Heart left ventricle (tissue), 16 donors: ENCODE measurements at regions not wholly inside any gene's neighbourhood (a gene's known extent, or its start where the extent isn't known, plus 50 kb on each side); places are given as distances from the start of the nearest gene placed in this dataset.
"Not testable (repeated sequence)": the region's sequence is repeated elsewhere in the genome, so short reads cannot be mapped to it uniquely, and the experiment has no call there.

Source experiments
- ATAC-seq, 4 donors: fragments of 200-7000 bp; cut with Tn5 transposase; one replicate each; pipeline ENCODE4 v1.9.1; 2020 to 2022; ENCODE audit warnings: moderate library complexity in 4 of 4, mild to moderate bottlenecking in 3 of 4, moderate number of reproducible peaks in 1 of 4
- DNase-seq, 5 donors: peaks; one replicate each; pipeline ENCODE4 v3.0.0-alpha.2; 2020
- H3K27ac ChIP-seq, 12 donors: fragments of 200-600 bp; sonication (generic) in 4 of 12; one replicate each; pipeline versions ENCODE4 v1.5.0 to v1.8.0; 2016 to 2022; ENCODE audit warnings: mild to moderate bottlenecking in 2 of 12
- H3K27me3 ChIP-seq, 9 donors: fragments of 200-600 bp; sonication (generic) in 2 of 9; one replicate each; pipeline versions ENCODE4 v1.5.1 to v1.8.0; 2016 to 2022; ENCODE audit warnings: mild to moderate bottlenecking in 3 of 9
- H3K36me3 ChIP-seq, 9 donors: fragments of 200-600 bp; sonication (generic) in 2 of 9; one replicate each; pipeline versions ENCODE4 v1.5.0 to v1.8.0; 2018 to 2022; ENCODE audit warnings: mild to moderate bottlenecking in 2 of 9
- H3K4me1 ChIP-seq, 12 donors: fragments of 200-600 bp; sonication (generic) in 4 of 12; one replicate each; pipeline versions ENCODE4 v1.5.0 to v1.8.0; 2016 to 2022; ENCODE audit warnings: mild to moderate bottlenecking in 3 of 12
- H3K4me3 ChIP-seq, 12 donors: fragments of 200-600 bp; sonication (generic) in 4 of 12; one replicate each; pipeline versions ENCODE4 v1.5.0 to v1.8.0; 2017 to 2022; ENCODE audit warnings: mild to moderate bottlenecking in 9 of 12, moderate library complexity in 4 of 12
- H3K9me3 ChIP-seq, 12 donors: fragments of 200-600 bp; sonication (generic) in 4 of 12; one replicate each; pipeline versions ENCODE4 v1.5.0 to v1.8.0; 2016 to 2022; ENCODE audit warnings: mild to moderate bottlenecking in 1 of 12
- POLR2A ChIP-seq, 2 donors: fragments of 450-650 bp; IDR thresholded peaks; one replicate each; pipeline ENCODE4 v1.6.1; 2017; ENCODE audit warnings: antibody characterized with exemption in 2 of 2, mild to moderate bottlenecking in 2 of 2, moderate library complexity in 2 of 2
- WGBS, 4 donors: extraction: QIAGEN DNeasy Blood & Tissue Kit in 2 of 4; methylation state at CpG; one replicate each; pipeline versions ENCODE4 v1.1.5 to v1.1.7; 2013 to 2018; 5-methylcytosine and 5-hydroxymethylcytosine counted together
- intact Hi-C, 10 donors: fragments of 100-400 bp; cut with DNase I; formaldehyde crosslinking; loops; one replicate each; pipeline versions ENCODE4 v1.11.1 to v1.14.2; 2022
- TF ChIP-seq, protein P1 (sequence below), 12 donors: fragments of 200-600 bp; sonication (generic) in 4 of 12; IDR thresholded peaks; one replicate each; pipeline versions ENCODE4 v1.5.0 to v1.8.0; 2018 to 2022; ENCODE audit warnings: antibody characterized with exemption in 12 of 12, mild to moderate bottlenecking in 5 of 12
- donor health status: ischemic (EF 13 %, LVEDD 7.1; RV severe dilation, severe dysfunction).
- donor health status: healthy with polysubstance abuse.
- donor health status: DM: no; HTN: yes; CAD: no.
- donor health status: DM: no; HTN: no; CAD: no.
- donor health status: ischemic (EF 25% LVEDD 6.9; RV normal size, moderate dysfunction).
- donor health status: ischemic (EF 25% LVEDD 5.7; RV mildly dilated, moderate dysfunction).
- donor health status: healthy.
- donor health status: DM: yes; HTN: yes; CAD: no.
- donor health status: ischemic (EF 35%, LVEDD 5.7; RV mildly dilated, moderate dysfunction).
- donor health status: nonischemic (EF 11% LVEDD 7.7; RV severe dilation, severe dysfunction).
- donor health status: DM: yes; HTN: yes; CAD: no.
- donor health status: PGD.
- donor health status: ischemic (EF 29% LVEDD 5.4; RV normal size, mild dysfunction).
- donor health status: nonischemic (EF 23%, LVEDD 6.1; RV moderate dilation, normal function).

DNA sequence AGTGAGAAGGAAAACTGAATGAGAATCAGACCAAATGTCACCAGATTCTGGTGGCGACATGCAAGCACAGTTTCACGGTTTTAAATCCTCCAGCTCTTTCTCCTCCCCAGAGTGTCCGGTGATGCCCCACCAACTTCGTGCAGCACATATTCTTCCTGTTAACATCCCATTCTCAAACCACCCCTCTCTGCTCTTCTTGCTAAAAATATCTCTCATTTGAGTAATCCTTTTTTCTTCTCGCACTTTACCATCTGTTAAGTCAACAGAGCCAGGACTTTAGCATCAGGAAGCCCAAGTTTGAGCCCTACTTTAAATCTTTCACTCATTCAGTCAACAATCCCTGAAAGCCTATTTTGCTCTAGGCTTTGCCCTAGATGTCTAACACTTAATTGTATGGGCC, 68.2 kb upstream of the VGLL4 start:
- TF ChIP-seq POLR2A (IDR thresholded peaks at IDR 0.05): no peak
- TF ChIP-seq, protein P1, sequence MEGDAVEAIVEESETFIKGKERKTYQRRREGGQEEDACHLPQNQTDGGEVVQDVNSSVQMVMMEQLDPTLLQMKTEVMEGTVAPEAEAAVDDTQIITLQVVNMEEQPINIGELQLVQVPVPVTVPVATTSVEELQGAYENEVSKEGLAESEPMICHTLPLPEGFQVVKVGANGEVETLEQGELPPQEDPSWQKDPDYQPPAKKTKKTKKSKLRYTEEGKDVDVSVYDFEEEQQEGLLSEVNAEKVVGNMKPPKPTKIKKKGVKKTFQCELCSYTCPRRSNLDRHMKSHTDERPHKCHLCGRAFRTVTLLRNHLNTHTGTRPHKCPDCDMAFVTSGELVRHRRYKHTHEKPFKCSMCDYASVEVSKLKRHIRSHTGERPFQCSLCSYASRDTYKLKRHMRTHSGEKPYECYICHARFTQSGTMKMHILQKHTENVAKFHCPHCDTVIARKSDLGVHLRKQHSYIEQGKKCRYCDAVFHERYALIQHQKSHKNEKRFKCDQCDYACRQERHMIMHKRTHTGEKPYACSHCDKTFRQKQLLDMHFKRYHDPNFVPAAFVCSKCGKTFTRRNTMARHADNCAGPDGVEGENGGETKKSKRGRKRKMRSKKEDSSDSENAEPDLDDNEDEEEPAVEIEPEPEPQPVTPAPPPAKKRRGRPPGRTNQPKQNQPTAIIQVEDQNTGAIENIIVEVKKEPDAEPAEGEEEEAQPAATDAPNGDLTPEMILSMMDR (IDR thresholded peaks at IDR 0.05): no peak
- no peaks in the 10 kb centered on the region for H3K27me3 ChIP-seq
- no peaks in the 10 kb centered on the region for H3K36me3 ChIP-seq
- 55 to 67% (median 59%) methylated on average over 5 of the region's 5 CpGs for WGBS, 4 donors
- no peak for DNase-seq
- no peak overlapping the region for H3K27ac ChIP-seq
- intact Hi-C loops: loop anchor here in 1 of 10 donors (10.0 kb wide), 1 partner anchor 147 kb away; no protein-coding TSS in a partner anchor
- H3K4me3 ChIP-seq: no peak overlapping the region
- peaks cover 0 to 17% (median 10%) of the 10 kb centered on the region in 12 donors for H3K4me1 ChIP-seq
- peaks cover 0 to 10% (median 2%) of the 10 kb centered on the region in 12 donors for H3K9me3 ChIP-seq
- no peak for ATAC-seq

DNA sequence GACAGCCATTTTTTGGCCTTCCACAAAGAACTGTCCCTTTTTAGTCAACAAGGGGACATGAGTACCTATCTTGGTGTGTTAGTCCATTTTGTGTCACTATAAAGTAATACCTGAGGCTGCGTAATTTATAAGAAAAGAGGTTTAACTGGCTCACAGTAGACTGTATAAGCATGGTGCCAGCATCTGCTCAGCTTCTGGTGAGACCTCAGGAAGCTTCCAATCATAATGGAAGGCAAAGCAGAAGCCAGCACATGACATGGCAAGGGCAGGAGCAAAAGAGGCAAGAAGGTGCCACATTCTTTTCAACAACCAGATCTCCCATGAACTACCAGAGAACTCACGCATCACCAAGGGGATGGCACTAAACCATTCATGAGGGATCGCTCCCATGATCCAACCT, 66.1 kb upstream of the VGLL4 start:
- H3K27ac ChIP-seq: no peak overlapping the region
- H3K9me3 ChIP-seq: peaks cover 0 to 10% (median 2%) of the 10 kb centered on the region in 12 donors
- 98 to 100% (median 99%) methylated on average over 3 of the region's 3 CpGs for WGBS, 4 donors
- H3K36me3 ChIP-seq: no peaks in the 10 kb centered on the region
- ATAC-seq (no peak), DNase-seq (no peak)
- intact Hi-C loops: loop anchor here in 1 of 10 donors (10.0 kb wide), 1 partner anchor 145 kb away; no protein-coding TSS in a partner anchor
- no peak for TF ChIP-seq POLR2A (IDR thresholded peaks at IDR 0.05)
- TF ChIP-seq, protein P1 (IDR thresholded peaks at IDR 0.05): no peak
- peaks cover 0 to 12% (median 4%) of the 10 kb centered on the region in 12 donors for H3K4me1 ChIP-seq
- no peak overlapping the region for H3K4me3 ChIP-seq
- no peaks in the 10 kb centered on the region for H3K27me3 ChIP-seq

DNA sequence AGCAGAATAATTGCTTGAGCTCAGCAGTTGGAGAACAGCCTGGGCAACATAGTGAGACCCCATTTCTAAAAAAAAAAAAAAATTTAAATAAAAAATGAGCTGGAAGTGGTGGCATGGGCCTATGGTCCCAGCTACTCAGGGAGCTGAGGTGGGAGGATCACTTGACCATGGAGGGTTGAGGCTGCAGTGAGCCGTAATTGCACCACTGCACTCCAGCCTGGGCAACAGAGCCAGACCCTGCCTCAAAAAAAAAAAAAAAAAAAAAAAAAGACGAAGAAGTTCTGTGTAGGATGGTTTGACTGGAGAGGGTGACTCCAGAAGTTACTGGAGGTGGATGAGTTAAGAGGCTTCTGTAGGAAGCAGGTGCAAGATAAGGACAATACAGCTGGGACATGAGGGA, 63.4 kb upstream of the VGLL4 start:
- 83 to 100% (median 92%) methylated on average over 2 of the region's 2 CpGs for WGBS, 4 donors
- H3K4me3 ChIP-seq, H3K36me3 ChIP-seq, H3K27ac ChIP-seq, intact Hi-C loops, H3K4me1 ChIP-seq, ATAC-seq, H3K27me3 ChIP-seq, DNase-seq: not testable (repeated sequence)
- peaks cover 0 to 10% (median 2%) of the 10 kb centered on the region in 12 donors for H3K9me3 ChIP-seq

DNA sequence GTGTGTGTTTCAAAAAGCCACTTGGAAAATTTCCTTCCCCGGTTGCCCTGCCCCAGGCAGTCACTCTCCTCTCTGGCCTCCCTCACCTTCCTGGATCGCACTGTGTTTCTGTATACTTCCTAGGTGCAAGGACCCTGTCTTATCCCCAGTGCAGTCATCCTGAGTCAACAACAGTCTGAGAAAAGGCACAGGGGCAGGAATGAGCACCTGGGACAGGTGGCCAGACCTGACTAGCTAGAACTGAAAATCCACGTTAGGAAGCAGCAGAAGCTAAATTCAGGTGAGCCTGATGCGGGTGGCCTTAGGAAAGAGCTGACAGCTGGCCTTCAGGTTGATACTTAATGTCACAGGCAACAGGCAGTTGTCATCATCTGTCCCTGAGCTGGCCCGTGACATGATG, 62.9 kb upstream of the VGLL4 start:
- 92 to 95% (median 93%) methylated on average over 5 of the region's 5 CpGs for WGBS, 4 donors
- DNase-seq: no peak

More for the DNA sequence above, 62.9 kb upstream of the VGLL4 start:
- Histone ChIP-seq H3K27ac (no peak overlapping the region), H3K9me3 (peaks cover 0 to 10% (median 2%) of the 10 kb centered on the region in 12 donors), H3K36me3 (peaks cover 0 to 13% (median 0%) of the 10 kb centered on the region in 9 donors), H3K27me3 (no peaks in the 10 kb centered on the region), H3K4me3 (no peak overlapping the region), H3K4me1 (peaks cover 0 to 5% (median under 1%) of the 10 kb centered on the region in 12 donors)
- intact Hi-C loops: no loop called here
- ATAC-seq: no peak
- no peak for TF ChIP-seq POLR2A (IDR thresholded peaks at IDR 0.05)
- TF ChIP-seq, protein P1 (IDR thresholded peaks at IDR 0.05): no peak
